Activated CD8-positive, alpha-beta T cell treated with anti-CD3 and anti-CD28 coated beads for 36 hours (primary cell): ENCODE measurements at regions not wholly inside any gene's neighbourhood (a gene's known extent, or its start where the extent isn't known, plus 50 kb on each side); places are given as distances from the start of the nearest gene placed in this dataset.

Source experiments
- ATAC-seq: fragments of 200-7000 bp; cut with Tn5 transposase; one replicate; pipeline ENCODE4 v1.10.0; 2021; ENCODE audit warnings: mild to moderate bottlenecking, moderate library complexity
- CTCF ChIA-PET: fragments of 350-600 bp; sonication (Branson Sonifier 250); formaldehyde crosslinking; loops from one replicate; lab custom pipeline; 2021; ENCODE audit warnings: antibody characterized with exemption; lab: Charles Lee
- POLR2A ChIA-PET: fragments of 350-600 bp; sonication (Branson Sonifier 250); formaldehyde crosslinking; loops from one replicate; lab custom pipeline; 2021; ENCODE audit warnings: antibody characterized with exemption; lab: Charles Lee
- DNase-seq: peaks from one replicate; pipeline ENCODE4 v3.0.0-alpha.2; 2020
- H3K27ac Mint-ChIP-seq: one replicate; pipeline ENCODE4 v1.8.0; 2021; ENCODE audit warnings: mild to moderate bottlenecking, mixed read lengths
- H3K27me3 Mint-ChIP-seq: one replicate; pipeline ENCODE4 v1.8.0; 2021; ENCODE audit warnings: mixed read lengths
- H3K36me3 Mint-ChIP-seq: one replicate; pipeline ENCODE4 v1.8.0; 2021; ENCODE audit warnings: low read depth, mixed read lengths
- H3K4me1 Mint-ChIP-seq: one replicate; pipeline ENCODE4 v1.8.0; 2021; ENCODE audit warnings: low read depth, mixed read lengths
- H3K4me3 Mint-ChIP-seq: one replicate; pipeline ENCODE4 v1.8.0; 2021; ENCODE audit warnings: mild to moderate bottlenecking, moderate library complexity, mixed read lengths
- H3K9me3 Mint-ChIP-seq: one replicate; pipeline ENCODE4 v1.8.0; 2021; ENCODE audit warnings: mixed read lengths
- CTCF ChIP-seq: fragments of 200-600 bp; IDR thresholded peaks from one replicate; pipeline ENCODE4 v1.8.0; 2022; ENCODE audit warnings: antibody characterized with exemption, mild to moderate bottlenecking
- intact Hi-C: fragments of 100-400 bp; cut with micrococcal nuclease; formaldehyde crosslinking; loops from one replicate; pipeline ENCODE4 v1.10.0; 2022

- ATAC-seq (no peak), DNase-seq (no peak)
- intact Hi-C loops: no loop called here
- Mint-ChIP-seq H3K9me3 (no peaks in the 10 kb centered on the region), H3K4me3 (no peak overlapping the region), H3K36me3 (no peaks in the 10 kb centered on the region), H3K4me1 (no peaks in the 10 kb centered on the region), H3K27ac (no peak overlapping the region), H3K27me3 (peaks cover 4% of the 10 kb centered on the region)
- ChIA-PET CTCF (no interaction called here), POLR2A (no interaction called here)
- no peak for TF ChIP-seq CTCF
These were observed 144.2 kb upstream of the C14orf180 start for GRCh38 chr14:104435147-104436046.

- intact Hi-C loops: no loop called here
- CTCF ChIA-PET: no interaction called here
- POLR2A ChIA-PET: interaction anchor here (0.8 kb wide), 1 partner anchor 32 kb away, joined by 3 read pairs; no protein-coding TSS in a partner anchor
- Mint-ChIP-seq H3K4me1 (no peaks in the 10 kb centered on the region), H3K9me3 (no peaks in the 10 kb centered on the region), H3K27ac (no peak overlapping the region), H3K27me3 (no peaks in the 10 kb centered on the region), H3K4me3 (no peak overlapping the region), H3K36me3 (no peaks in the 10 kb centered on the region)
- no peak for TF ChIP-seq CTCF
- ATAC-seq: no peak
- DNase-seq: no peak
These were observed 143.4 kb upstream of the C14orf180 start for GRCh38 chr14:104436047-104436591.

- no peaks in the 10 kb centered on the region for H3K4me1 Mint-ChIP-seq
- no peak overlapping the region for H3K4me3 Mint-ChIP-seq
- no peak for TF ChIP-seq CTCF
- POLR2A ChIA-PET: interaction anchor here (0.8 kb wide), 1 partner anchor 33 kb away, joined by 3 read pairs; no protein-coding TSS in a partner anchor
- intact Hi-C loops: no loop called here
- DNase-seq: no peak
- H3K9me3 Mint-ChIP-seq: no peaks in the 10 kb centered on the region
- no peaks in the 10 kb centered on the region for H3K36me3 Mint-ChIP-seq
- no peak overlapping the region for H3K27ac Mint-ChIP-seq
- no peaks in the 10 kb centered on the region for H3K27me3 Mint-ChIP-seq
- CTCF ChIA-PET: no interaction called here
- no peak for ATAC-seq
These were observed 142.5 kb upstream of the C14orf180 start for GRCh38 chr14:104436741-104437701.

- no peaks in the 10 kb centered on the region for H3K9me3 Mint-ChIP-seq
- no peak for TF ChIP-seq CTCF
- H3K4me3 Mint-ChIP-seq: no peak overlapping the region
- POLR2A ChIA-PET: no interaction called here
- intact Hi-C loops: no loop called here
- DNase-seq (no peak), ATAC-seq (no peak)
- CTCF ChIA-PET: no interaction called here
- H3K27ac Mint-ChIP-seq: no peak overlapping the region
- no peaks in the 10 kb centered on the region for H3K36me3 Mint-ChIP-seq
- no peaks in the 10 kb centered on the region for H3K4me1 Mint-ChIP-seq
- no peaks in the 10 kb centered on the region for H3K27me3 Mint-ChIP-seq
These were observed 141.9 kb upstream of the C14orf180 start for GRCh38 chr14:104437703-104438102.
